A549 (cell line): ENCODE measurements at regions not wholly inside any gene's neighbourhood (a gene's known extent, or its start where the extent isn't known, plus 50 kb on each side); places are given as distances from the start of the nearest gene placed in this dataset.

Source experiments
- JUNB ChIP-seq: fragments of >200 bp; sonication (Bioruptor Twin); formaldehyde crosslinking; IDR thresholded peaks from 2 replicates; pipeline ENCODE4 v1.6.1; 2016
- MAX ChIP-seq: IDR thresholded peaks from 2 replicates; pipeline ENCODE4 v1.6.1; 2012
- SREBF2 ChIP-seq: fragments of 450-650 bp; IDR thresholded peaks from 2 replicates; pipeline ENCODE4 v1.6.1; 2014; ENCODE audit warnings: mild to moderate bottlenecking, moderate library complexity
- TF ChIP-seq, protein P1 (sequence below): fragments of >200 bp; sonication (Bioruptor Twin); formaldehyde crosslinking; IDR thresholded peaks from 3 replicates; pipeline ENCODE4 v1.5.1; 2016

- TF ChIP-seq MAX: no peak
- TF ChIP-seq, protein P1, sequence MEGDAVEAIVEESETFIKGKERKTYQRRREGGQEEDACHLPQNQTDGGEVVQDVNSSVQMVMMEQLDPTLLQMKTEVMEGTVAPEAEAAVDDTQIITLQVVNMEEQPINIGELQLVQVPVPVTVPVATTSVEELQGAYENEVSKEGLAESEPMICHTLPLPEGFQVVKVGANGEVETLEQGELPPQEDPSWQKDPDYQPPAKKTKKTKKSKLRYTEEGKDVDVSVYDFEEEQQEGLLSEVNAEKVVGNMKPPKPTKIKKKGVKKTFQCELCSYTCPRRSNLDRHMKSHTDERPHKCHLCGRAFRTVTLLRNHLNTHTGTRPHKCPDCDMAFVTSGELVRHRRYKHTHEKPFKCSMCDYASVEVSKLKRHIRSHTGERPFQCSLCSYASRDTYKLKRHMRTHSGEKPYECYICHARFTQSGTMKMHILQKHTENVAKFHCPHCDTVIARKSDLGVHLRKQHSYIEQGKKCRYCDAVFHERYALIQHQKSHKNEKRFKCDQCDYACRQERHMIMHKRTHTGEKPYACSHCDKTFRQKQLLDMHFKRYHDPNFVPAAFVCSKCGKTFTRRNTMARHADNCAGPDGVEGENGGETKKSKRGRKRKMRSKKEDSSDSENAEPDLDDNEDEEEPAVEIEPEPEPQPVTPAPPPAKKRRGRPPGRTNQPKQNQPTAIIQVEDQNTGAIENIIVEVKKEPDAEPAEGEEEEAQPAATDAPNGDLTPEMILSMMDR: no peak
- no peak for TF ChIP-seq SREBF2
- TF ChIP-seq JUNB: no peak
Observed at GRCh38 chr9:81242866-81243265, 446.5 kb downstream of the TLE1 start.
